Activated T-cell treated with anti-CD3 and anti-CD28 coated beads, Interleukin-2, amount 50 U/mL, for 1 hour (primary cell): ENCODE measurements at regions not wholly inside any gene's neighbourhood (a gene's known extent, or its start where the extent isn't known, plus 50 kb on each side); places are given as distances from the start of the nearest gene placed in this dataset.

Experiments used
- DNase-seq: peaks from one replicate; pipeline ENCODE4 v3.0.0-alpha.2; 2020

GRCh38 chr3:42012935-42013690 is 51.2 kb upstream of the ULK4 start:
- DNase-seq: peak; percentile 75

DNA sequence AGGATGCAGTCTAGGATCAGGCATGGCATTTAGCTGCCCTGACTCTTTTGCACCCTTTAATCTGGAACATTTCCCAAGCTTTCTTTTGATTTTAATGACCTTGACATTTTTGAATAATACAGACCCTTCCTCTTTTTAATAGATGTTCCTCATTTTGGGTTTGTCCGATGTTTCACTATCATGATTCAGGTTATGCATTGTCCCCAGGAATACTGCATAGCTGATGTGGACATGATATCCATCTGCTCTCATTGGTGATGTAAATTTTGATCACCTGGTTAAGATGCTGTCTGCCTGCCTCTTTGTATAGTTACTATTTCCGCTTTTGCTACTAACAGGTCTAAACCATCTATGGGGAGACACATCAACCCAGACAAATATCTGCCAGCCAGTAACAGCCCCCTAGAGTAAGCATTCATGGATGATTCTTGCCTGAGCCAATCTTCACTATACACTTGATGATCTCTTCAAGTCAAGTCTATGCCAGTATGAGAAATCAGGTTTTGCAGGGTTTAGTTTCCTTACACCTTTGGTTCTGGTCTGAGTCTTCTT is 50.6 kb upstream of the ULK4 start:
- no peak for DNase-seq
